CD4-positive, alpha-beta T cell treated with Interleukin-1 beta for 1 hour (primary cell): ENCODE measurements at regions not wholly inside any gene's neighbourhood (a gene's known extent, or its start where the extent isn't known, plus 50 kb on each side); places are given as distances from the start of the nearest gene placed in this dataset.

ENCODE experiments used
- DNase-seq, 2 donors: peaks; one replicate each; pipeline ENCODE4 v3.0.0-alpha.2; 2020 to 2022

DNA sequence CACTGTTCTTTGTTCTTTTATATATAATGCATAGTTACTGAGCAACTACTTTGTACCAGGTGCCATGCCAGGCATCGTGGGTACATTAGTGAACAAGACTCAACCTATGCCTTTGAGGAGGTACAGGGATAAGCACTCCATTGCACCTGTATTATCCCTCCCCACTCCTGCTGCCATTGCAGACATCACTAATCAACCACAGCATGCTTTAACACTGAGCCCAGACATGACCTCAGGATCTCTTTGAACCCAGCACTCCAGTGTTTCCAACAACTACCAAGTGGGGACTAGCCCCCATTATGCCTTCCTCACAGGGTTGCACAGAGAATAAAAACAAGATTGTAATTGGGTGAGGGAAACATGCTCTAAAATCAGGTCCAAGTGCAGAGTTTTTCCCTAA, 60.5 kb upstream of the COL13A1 start:
- no peak for DNase-seq

- no peak for DNase-seq
Measured at GRCh38 chr10:69741671-69742355, 59.9 kb upstream of the COL13A1 start.

GRCh38 chr10:69742356-69742695, 59.4 kb upstream of the COL13A1 start:
- no peak for DNase-seq

- DNase-seq: no peak
Measured at GRCh38 chr10:69742928-69743602, 58.6 kb upstream of the COL13A1 start.

DNA sequence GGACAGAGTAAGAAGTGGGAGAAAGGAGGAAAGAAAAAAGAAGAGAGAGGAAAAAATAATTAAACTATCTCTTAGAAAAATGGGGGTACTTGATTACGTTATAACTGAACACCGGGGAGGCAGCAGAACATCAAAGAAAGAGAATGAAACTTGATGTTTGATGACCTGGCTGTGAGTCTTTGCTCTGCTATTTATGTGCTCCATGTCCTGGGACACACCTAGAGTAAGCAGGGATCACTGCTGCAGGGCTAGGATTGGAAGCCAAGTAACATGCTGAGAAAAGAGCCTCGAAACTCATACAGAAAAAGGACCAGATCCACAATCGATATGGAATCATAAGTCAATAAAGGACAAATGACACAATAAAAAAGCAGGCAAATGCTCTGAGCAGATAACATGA, 56.7 kb upstream of the COL13A1 start:
- no peak for DNase-seq

DNA sequence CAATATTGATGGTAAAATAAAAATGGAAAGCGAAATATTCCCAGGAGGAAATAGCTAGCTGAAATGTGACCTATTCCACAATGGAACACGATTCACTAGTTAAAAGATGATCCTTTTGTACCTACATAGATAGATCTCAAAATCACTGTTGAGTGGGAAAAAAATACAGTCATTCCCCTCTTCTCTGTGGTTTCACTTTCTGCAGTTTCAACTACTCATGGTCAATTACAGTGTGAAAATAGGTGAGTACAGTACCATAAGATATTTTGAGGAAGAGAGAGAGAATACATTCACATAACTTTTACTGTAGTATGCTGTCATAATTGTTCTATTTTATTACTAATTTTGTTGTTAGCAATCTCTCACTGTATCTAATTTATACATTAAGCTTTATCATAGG, 56.0 kb upstream of the COL13A1 start:
- no peak for DNase-seq

GRCh38 chr10:69747179-69747578, 54.5 kb upstream of the COL13A1 start:
- DNase-seq: no peak

- DNase-seq: no peak
Measured at GRCh38 chr10:69748621-69749020, 53.1 kb upstream of the COL13A1 start.

- DNase-seq: no peak
Measured at GRCh38 chr10:69749178-69750010, 52.3 kb upstream of the COL13A1 start.

DNA sequence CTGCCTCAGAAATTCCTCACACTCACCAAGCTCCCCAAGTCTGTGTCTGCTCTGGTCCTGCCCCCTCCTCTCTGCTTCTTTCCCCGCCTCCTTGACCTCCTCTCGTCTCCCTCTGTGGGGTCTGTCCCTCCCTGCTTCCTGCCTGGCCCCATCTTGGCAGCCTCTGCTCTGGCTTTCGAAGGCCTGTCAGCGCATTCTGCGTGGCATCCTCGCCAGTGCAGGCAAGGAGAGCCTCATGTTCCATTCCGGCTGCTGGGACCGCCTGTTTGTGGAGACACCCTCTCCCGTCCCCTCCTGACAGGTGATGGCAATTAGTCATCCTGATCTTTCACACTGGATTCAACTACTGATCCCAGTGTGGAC, 51.7 kb upstream of the COL13A1 start:
- DNase-seq: no peak

GRCh38 chr10:69750725-69751124, 51.0 kb upstream of the COL13A1 start:
- no peak for DNase-seq

DNA sequence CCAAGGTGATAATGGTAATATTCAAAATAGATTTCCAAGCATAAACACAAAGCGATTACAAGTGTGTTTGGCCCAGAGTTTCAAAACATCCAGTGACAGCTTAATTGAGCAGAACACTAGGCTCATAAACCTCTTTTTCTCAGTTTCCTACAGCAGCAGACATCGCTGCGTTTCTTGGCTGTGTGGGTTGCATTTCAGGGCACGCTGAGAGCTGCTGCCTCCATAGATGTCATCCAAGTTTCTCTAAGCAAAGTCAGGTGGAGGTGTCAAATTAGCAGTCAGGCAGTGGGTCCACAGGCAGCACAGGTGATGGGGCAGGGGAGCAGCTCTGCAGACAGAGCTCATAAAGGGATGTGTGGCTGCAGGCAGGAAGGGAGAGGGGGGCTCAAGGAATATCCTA, 50.5 kb upstream of the COL13A1 start:
- no peak for DNase-seq
